ENCODE measurements at regions not wholly inside any gene's neighbourhood (a gene's known extent, or its start where the extent isn't known, plus 50 kb on each side); places are given as distances from the start of the nearest gene placed in this dataset.

DNA sequence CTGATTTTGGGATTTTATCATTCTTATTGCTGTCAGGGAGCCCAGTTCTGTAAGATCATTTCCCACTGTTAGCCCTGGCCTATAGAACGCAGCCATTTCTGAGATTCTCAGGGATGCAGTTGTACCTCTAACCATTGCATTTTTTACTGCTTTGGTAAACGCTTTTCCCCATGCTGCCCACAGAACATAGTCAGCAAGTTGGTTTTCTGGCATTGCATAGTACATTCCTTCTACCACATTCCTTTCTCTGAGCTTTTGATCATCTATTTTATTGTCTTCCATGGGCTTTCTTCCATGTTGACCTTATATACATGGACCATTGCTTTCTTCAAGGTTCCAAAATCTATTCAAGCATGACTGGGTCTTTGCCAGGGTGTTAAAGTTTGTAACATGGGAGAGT is 86.8 kb upstream of the ST6GAL2 start:
- TF ChIP-seq, protein P1, sequence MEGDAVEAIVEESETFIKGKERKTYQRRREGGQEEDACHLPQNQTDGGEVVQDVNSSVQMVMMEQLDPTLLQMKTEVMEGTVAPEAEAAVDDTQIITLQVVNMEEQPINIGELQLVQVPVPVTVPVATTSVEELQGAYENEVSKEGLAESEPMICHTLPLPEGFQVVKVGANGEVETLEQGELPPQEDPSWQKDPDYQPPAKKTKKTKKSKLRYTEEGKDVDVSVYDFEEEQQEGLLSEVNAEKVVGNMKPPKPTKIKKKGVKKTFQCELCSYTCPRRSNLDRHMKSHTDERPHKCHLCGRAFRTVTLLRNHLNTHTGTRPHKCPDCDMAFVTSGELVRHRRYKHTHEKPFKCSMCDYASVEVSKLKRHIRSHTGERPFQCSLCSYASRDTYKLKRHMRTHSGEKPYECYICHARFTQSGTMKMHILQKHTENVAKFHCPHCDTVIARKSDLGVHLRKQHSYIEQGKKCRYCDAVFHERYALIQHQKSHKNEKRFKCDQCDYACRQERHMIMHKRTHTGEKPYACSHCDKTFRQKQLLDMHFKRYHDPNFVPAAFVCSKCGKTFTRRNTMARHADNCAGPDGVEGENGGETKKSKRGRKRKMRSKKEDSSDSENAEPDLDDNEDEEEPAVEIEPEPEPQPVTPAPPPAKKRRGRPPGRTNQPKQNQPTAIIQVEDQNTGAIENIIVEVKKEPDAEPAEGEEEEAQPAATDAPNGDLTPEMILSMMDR (IDR thresholded peaks at IDR 0.05) = no peak
- TF ChIP-seq POLR2A (IDR thresholded peaks at IDR 0.05) (no peak), POLR2AphosphoS5 (IDR thresholded peaks at IDR 0.05) (no peak), EP300 (IDR thresholded peaks at IDR 0.05) (no peak)

Measured in stomach (tissue), 4 donors.